GM20000 (cell line): ENCODE measurements at regions not wholly inside any gene's neighbourhood (a gene's known extent, or its start where the extent isn't known, plus 50 kb on each side); places are given as distances from the start of the nearest gene placed in this dataset.

Source experiments
- DNase-seq: peaks from one replicate; pipeline ENCODE4 v3.0.0; 2012; ENCODE audit warnings: low spot score
- CTCF ChIP-seq: IDR thresholded peaks from 2 replicates; pipeline ENCODE4 v1.5.1; 2012; ENCODE audit warnings: mild to moderate bottlenecking, control low read depth; ENCODE audit errors: extremely low read depth, missing control alignments

- TF ChIP-seq CTCF = no peak
- DNase-seq = no peak
Observed at GRCh38 chr3:182690172-182690571, 103.1 kb upstream of the ATP11B start.

- no peak for DNase-seq
- no peak for TF ChIP-seq CTCF
Observed at GRCh38 chr3:182692021-182692420, 101.3 kb upstream of the ATP11B start.

GRCh38 chr3:182692695-182693094 lies 100.6 kb upstream of the ATP11B start:
- no peak for TF ChIP-seq CTCF
- no peak for DNase-seq

- TF ChIP-seq CTCF = no peak
- no peak for DNase-seq
Observed at GRCh38 chr3:182693723-182694122, 99.6 kb upstream of the ATP11B start.

- no peak for DNase-seq
Observed at GRCh38 chr3:182696916-182697315, 96.4 kb upstream of the ATP11B start.

GRCh38 chr3:182697345-182697919 lies 95.9 kb upstream of the ATP11B start:
- TF ChIP-seq CTCF = no peak
- no peak for DNase-seq

More at GRCh38 chr3:182696916-182697315, 96.4 kb upstream of the ATP11B start:
- no peak for TF ChIP-seq CTCF

GRCh38 chr3:182698078-182698477 lies 95.2 kb upstream of the ATP11B start:
- TF ChIP-seq CTCF = no peak
- DNase-seq = no peak
